ENCODE measurements at regions not wholly inside any gene's neighbourhood (a gene's known extent, or its start where the extent isn't known, plus 50 kb on each side); places are given as distances from the start of the nearest gene placed in this dataset.

DNA sequence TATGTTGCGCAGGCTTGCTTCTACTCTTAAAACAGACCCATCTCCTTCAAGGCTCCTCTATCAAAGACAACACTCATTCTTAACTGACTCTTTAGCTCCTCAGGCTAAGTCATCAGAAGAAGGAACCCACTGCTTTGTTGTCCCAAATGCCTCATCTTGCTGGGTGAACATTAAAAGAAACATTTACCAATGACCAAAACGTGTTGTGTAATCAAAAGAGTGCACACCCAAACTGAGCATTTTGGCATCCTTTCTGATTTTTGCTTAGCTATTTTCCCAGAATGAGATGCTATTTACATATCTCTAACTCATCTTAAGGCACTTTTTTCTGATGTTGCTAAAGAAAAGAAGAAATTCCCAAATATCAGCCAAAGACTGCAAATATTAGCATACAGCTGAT, 131.7 kb upstream of the VCX3A start:
- TF ChIP-seq EZH2 (IDR thresholded peaks at IDR 0.05; ENCODE audit: borderline replicate concordance, low read length) = no peak
- TF ChIP-seq, protein P1, sequence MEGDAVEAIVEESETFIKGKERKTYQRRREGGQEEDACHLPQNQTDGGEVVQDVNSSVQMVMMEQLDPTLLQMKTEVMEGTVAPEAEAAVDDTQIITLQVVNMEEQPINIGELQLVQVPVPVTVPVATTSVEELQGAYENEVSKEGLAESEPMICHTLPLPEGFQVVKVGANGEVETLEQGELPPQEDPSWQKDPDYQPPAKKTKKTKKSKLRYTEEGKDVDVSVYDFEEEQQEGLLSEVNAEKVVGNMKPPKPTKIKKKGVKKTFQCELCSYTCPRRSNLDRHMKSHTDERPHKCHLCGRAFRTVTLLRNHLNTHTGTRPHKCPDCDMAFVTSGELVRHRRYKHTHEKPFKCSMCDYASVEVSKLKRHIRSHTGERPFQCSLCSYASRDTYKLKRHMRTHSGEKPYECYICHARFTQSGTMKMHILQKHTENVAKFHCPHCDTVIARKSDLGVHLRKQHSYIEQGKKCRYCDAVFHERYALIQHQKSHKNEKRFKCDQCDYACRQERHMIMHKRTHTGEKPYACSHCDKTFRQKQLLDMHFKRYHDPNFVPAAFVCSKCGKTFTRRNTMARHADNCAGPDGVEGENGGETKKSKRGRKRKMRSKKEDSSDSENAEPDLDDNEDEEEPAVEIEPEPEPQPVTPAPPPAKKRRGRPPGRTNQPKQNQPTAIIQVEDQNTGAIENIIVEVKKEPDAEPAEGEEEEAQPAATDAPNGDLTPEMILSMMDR (IDR thresholded peaks at IDR 0.05; ENCODE audit: low read length) = no peak

Data from OCI-LY1 (cell line).